ENCODE measurements at regions not wholly inside any gene's neighbourhood (a gene's known extent, or its start where the extent isn't known, plus 50 kb on each side); places are given as distances from the start of the nearest gene placed in this dataset.
"Not testable (repeated sequence)": the region's sequence is repeated elsewhere in the genome, so short reads cannot be mapped to it uniquely, and the experiment has no call there.

- CTCF ChIA-PET = interaction anchor here (1.3 kb wide), 1 partner anchor 18 kb away, joined by 3 read pairs; no protein-coding TSS in a partner anchor
- POLR2A ChIA-PET = no interaction called here
- H3K4me3 Mint-ChIP-seq = no peak overlapping the region
- H3K9me3 Mint-ChIP-seq (ENCODE audit: insufficient read depth) = no peaks in the 10 kb centered on the region
- ATAC-seq (no peak), DNase-seq (no peak)
- H3K4me1 Mint-ChIP-seq (ENCODE audit: low read depth) = peaks cover 7% of the 10 kb centered on the region
- no peak overlapping the region for H3K27ac Mint-ChIP-seq
- H3K36me3 Mint-ChIP-seq (ENCODE audit: low read depth) = no peaks in the 10 kb centered on the region
- H3K27me3 Mint-ChIP-seq (ENCODE audit: low read depth) = peaks cover 6% of the 10 kb centered on the region
Measured at GRCh38 chr11:109964487-109964886, 128.7 kb upstream of the ZC3H12C start.

GRCh38 chr11:109965445-109965844 is 127.7 kb upstream of the ZC3H12C start:
- H3K9me3 Mint-ChIP-seq (ENCODE audit: insufficient read depth); H3K4me3 Mint-ChIP-seq; DNase-seq; POLR2A ChIA-PET; ATAC-seq; H3K36me3 Mint-ChIP-seq (ENCODE audit: low read depth); H3K27ac Mint-ChIP-seq; H3K27me3 Mint-ChIP-seq (ENCODE audit: low read depth): not testable (repeated sequence)
- peaks cover 12% of the 10 kb centered on the region for H3K4me1 Mint-ChIP-seq (ENCODE audit: low read depth)
- CTCF ChIA-PET = interaction anchor here (1.0 kb wide), 1 partner anchor 26 kb away, joined by 3 read pairs; no protein-coding TSS in a partner anchor

- H3K27ac Mint-ChIP-seq; H3K4me3 Mint-ChIP-seq; DNase-seq; H3K9me3 Mint-ChIP-seq (ENCODE audit: insufficient read depth); H3K36me3 Mint-ChIP-seq (ENCODE audit: low read depth); H3K27me3 Mint-ChIP-seq (ENCODE audit: low read depth); ATAC-seq; POLR2A ChIA-PET: not testable (repeated sequence)
- CTCF ChIA-PET = interaction anchor here (1.0 kb wide), 2 partner anchors 10 to 27 kb away, joined by 3 read pairs; no protein-coding TSS in a partner anchor
- H3K4me1 Mint-ChIP-seq (ENCODE audit: low read depth) = peaks cover 16% of the 10 kb centered on the region
Measured at GRCh38 chr11:109965926-109966325, 127.3 kb upstream of the ZC3H12C start.

GRCh38 chr11:109967136-109967535 is 126.1 kb upstream of the ZC3H12C start:
- ATAC-seq; DNase-seq; H3K36me3 Mint-ChIP-seq (ENCODE audit: low read depth); H3K9me3 Mint-ChIP-seq (ENCODE audit: insufficient read depth); H3K27ac Mint-ChIP-seq; H3K4me3 Mint-ChIP-seq; H3K27me3 Mint-ChIP-seq (ENCODE audit: low read depth); POLR2A ChIA-PET; CTCF ChIA-PET: not testable (repeated sequence)
- peaks cover 28% of the 10 kb centered on the region for H3K4me1 Mint-ChIP-seq (ENCODE audit: low read depth)

- no peak for DNase-seq
- POLR2A ChIA-PET = interaction anchor here (0.6 kb wide), 1 partner anchor 234 kb away, joined by 5 read pairs; no protein-coding TSS in a partner anchor
- no peak for ATAC-seq
- H3K36me3 Mint-ChIP-seq (ENCODE audit: low read depth) = no peaks in the 10 kb centered on the region
- no peaks in the 10 kb centered on the region for H3K9me3 Mint-ChIP-seq (ENCODE audit: insufficient read depth)
- no peak overlapping the region for H3K27ac Mint-ChIP-seq
- H3K27me3 Mint-ChIP-seq (ENCODE audit: low read depth) = no peaks in the 10 kb centered on the region
- CTCF ChIA-PET = interaction anchor here (0.6 kb wide), 1 partner anchor 14 kb away, joined by 3 read pairs; no protein-coding TSS in a partner anchor
- no peak overlapping the region for H3K4me3 Mint-ChIP-seq
- peaks cover 34% of the 10 kb centered on the region for H3K4me1 Mint-ChIP-seq (ENCODE audit: low read depth)
Measured at GRCh38 chr11:109968299-109968698, 124.9 kb upstream of the ZC3H12C start.

- no peak for ATAC-seq
- no peak overlapping the region for H3K4me3 Mint-ChIP-seq
- H3K4me1 Mint-ChIP-seq (ENCODE audit: low read depth) = peaks cover 34% of the 10 kb centered on the region
- no peaks in the 10 kb centered on the region for H3K9me3 Mint-ChIP-seq (ENCODE audit: insufficient read depth)
- H3K36me3 Mint-ChIP-seq (ENCODE audit: low read depth) = no peaks in the 10 kb centered on the region
- peaks cover 3% of the 10 kb centered on the region for H3K27me3 Mint-ChIP-seq (ENCODE audit: low read depth)
- no peak for DNase-seq
- ChIA-PET POLR2A (no interaction called here), CTCF (interaction anchor here (0.6 kb wide), 1 partner anchor 14 kb away, joined by 3 read pairs; no protein-coding TSS in a partner anchor)
- H3K27ac Mint-ChIP-seq = no peak overlapping the region
Measured at GRCh38 chr11:109968781-109969180, 124.4 kb upstream of the ZC3H12C start.

- CTCF ChIA-PET = interaction anchor here (1.0 to 1.9 kb wide), 5 partner anchors 13 to 26 kb away, joined by 3 to 8 read pairs (median 4); no protein-coding TSS in a partner anchor
- Mint-ChIP-seq H3K4me1 (ENCODE audit: low read depth) (peaks cover 33% of the 10 kb centered on the region), H3K27me3 (ENCODE audit: low read depth) (peaks cover 9% of the 10 kb centered on the region), H3K4me3 (peak overlapping the region; percentile 51), H3K9me3 (ENCODE audit: insufficient read depth) (no peaks in the 10 kb centered on the region), H3K27ac (peak overlapping the region; percentile 43), H3K36me3 (ENCODE audit: low read depth) (no peaks in the 10 kb centered on the region)
- POLR2A ChIA-PET = interaction anchor here (1.7 kb wide), 1 partner anchor 14 kb away, joined by 4 read pairs; no protein-coding TSS in a partner anchor
- peak; percentile 48 for DNase-seq
- peak; percentile 69 for ATAC-seq
Measured at GRCh38 chr11:109970516-109971183, 122.5 kb upstream of the ZC3H12C start.

GRCh38 chr11:109971184-109971523 is 122.0 kb upstream of the ZC3H12C start:
- Mint-ChIP-seq H3K4me1 (ENCODE audit: low read depth) (peaks cover 28% of the 10 kb centered on the region), H3K9me3 (ENCODE audit: insufficient read depth) (no peaks in the 10 kb centered on the region), H3K36me3 (ENCODE audit: low read depth) (no peaks in the 10 kb centered on the region), H3K27ac (peak overlapping the region; percentile 43), H3K27me3 (ENCODE audit: low read depth) (peaks cover 11% of the 10 kb centered on the region), H3K4me3 (peak overlapping the region; percentile 51)
- DNase-seq = no peak
- peak; percentile 30 for ATAC-seq
- CTCF ChIA-PET = interaction anchor here (1.0 to 1.9 kb wide), 4 partner anchors 12 to 27 kb away, joined by 4 to 8 read pairs (median 4); no protein-coding TSS in a partner anchor
- POLR2A ChIA-PET = interaction anchor here (1.7 kb wide), 1 partner anchor 15 kb away, joined by 4 read pairs; no protein-coding TSS in a partner anchor

GRCh38 chr11:109972181-109972715 is 120.9 kb upstream of the ZC3H12C start:
- Mint-ChIP-seq H3K9me3 (ENCODE audit: insufficient read depth) (no peaks in the 10 kb centered on the region), H3K4me1 (ENCODE audit: low read depth) (peaks cover 27% of the 10 kb centered on the region), H3K27me3 (ENCODE audit: low read depth) (peaks cover 11% of the 10 kb centered on the region), H3K36me3 (ENCODE audit: low read depth) (no peaks in the 10 kb centered on the region), H3K27ac (no peak overlapping the region), H3K4me3 (no peak overlapping the region)
- CTCF ChIA-PET = no interaction called here
- POLR2A ChIA-PET = no interaction called here
- ATAC-seq (no peak), DNase-seq (no peak)

GRCh38 chr11:109972939-109973338 is 120.3 kb upstream of the ZC3H12C start:
- Mint-ChIP-seq H3K27ac (no peak overlapping the region), H3K4me3 (no peak overlapping the region), H3K4me1 (ENCODE audit: low read depth) (peaks cover 27% of the 10 kb centered on the region), H3K36me3 (ENCODE audit: low read depth) (no peaks in the 10 kb centered on the region), H3K27me3 (ENCODE audit: low read depth) (peaks cover 11% of the 10 kb centered on the region), H3K9me3 (ENCODE audit: insufficient read depth) (no peaks in the 10 kb centered on the region)
- ChIA-PET CTCF (no interaction called here), POLR2A (no interaction called here)
- no peak for ATAC-seq
- no peak for DNase-seq

GRCh38 chr11:109973486-109973885 is 119.7 kb upstream of the ZC3H12C start:
- ChIA-PET POLR2A (no interaction called here), CTCF (no interaction called here)
- H3K4me3 Mint-ChIP-seq = no peak overlapping the region
- H3K4me1 Mint-ChIP-seq (ENCODE audit: low read depth) = peaks cover 27% of the 10 kb centered on the region
- ATAC-seq (no peak), DNase-seq (no peak)
- H3K9me3 Mint-ChIP-seq (ENCODE audit: insufficient read depth) = no peaks in the 10 kb centered on the region
- H3K27me3 Mint-ChIP-seq (ENCODE audit: low read depth) = peaks cover 11% of the 10 kb centered on the region
- no peak overlapping the region for H3K27ac Mint-ChIP-seq
- H3K36me3 Mint-ChIP-seq (ENCODE audit: low read depth) = no peaks in the 10 kb centered on the region

GRCh38 chr11:109974523-109974922 is 118.7 kb upstream of the ZC3H12C start:
- ChIA-PET CTCF (no interaction called here), POLR2A (no interaction called here)
- peaks cover 27% of the 10 kb centered on the region for H3K4me1 Mint-ChIP-seq (ENCODE audit: low read depth)
- no peak overlapping the region for H3K27ac Mint-ChIP-seq
- H3K9me3 Mint-ChIP-seq (ENCODE audit: insufficient read depth) = no peaks in the 10 kb centered on the region
- peaks cover 11% of the 10 kb centered on the region for H3K27me3 Mint-ChIP-seq (ENCODE audit: low read depth)
- ATAC-seq = no peak
- no peak for DNase-seq
- no peaks in the 10 kb centered on the region for H3K36me3 Mint-ChIP-seq (ENCODE audit: low read depth)
- H3K4me3 Mint-ChIP-seq = no peak overlapping the region

Data from activated CD8-positive, alpha-beta T cell treated with anti-CD3 and anti-CD28 coated beads, Interleukin-2, amount 10 ng/mL, durations not matched to agents 7 days and 5 days (primary cell).